ENCODE measurements at regions not wholly inside any gene's neighbourhood (a gene's known extent, or its start where the extent isn't known, plus 50 kb on each side); places are given as distances from the start of the nearest gene placed in this dataset.

DNA sequence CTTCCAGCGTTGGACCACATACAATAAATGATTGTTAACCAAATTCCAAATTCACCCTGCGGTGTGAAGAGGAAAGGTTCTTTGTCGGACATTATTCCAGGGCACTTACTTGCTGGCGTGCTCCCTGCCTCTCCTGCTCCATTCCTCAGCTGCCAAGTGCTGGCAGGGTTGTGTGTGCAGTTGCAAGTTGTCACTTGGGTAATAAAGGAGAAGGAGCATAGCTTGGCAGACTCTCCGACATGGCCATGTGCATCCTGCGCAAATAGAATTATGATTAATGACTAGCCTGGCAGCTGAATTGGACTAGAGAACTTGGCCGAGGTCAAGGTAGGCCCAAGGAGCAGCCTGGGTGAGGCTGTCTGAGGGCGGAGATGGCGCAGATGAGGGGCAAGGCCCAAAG, 92.3 kb upstream of the ELMO1 start:
- Histone ChIP-seq H3K36me3 (no peaks in the 10 kb centered on the region), H3K4me3 (no peak overlapping the region), H3K9me3 (no peaks in the 10 kb centered on the region), H3K4me1 (no peaks in the 10 kb centered on the region), H3K27ac (no peak overlapping the region), H3K27me3 (no peaks in the 10 kb centered on the region)
- TF ChIP-seq EP300 (IDR thresholded peaks at IDR 0.05): no peak
- no peak for TF ChIP-seq POLR2AphosphoS5 (IDR thresholded peaks at IDR 0.05)
- TF ChIP-seq, protein P1, sequence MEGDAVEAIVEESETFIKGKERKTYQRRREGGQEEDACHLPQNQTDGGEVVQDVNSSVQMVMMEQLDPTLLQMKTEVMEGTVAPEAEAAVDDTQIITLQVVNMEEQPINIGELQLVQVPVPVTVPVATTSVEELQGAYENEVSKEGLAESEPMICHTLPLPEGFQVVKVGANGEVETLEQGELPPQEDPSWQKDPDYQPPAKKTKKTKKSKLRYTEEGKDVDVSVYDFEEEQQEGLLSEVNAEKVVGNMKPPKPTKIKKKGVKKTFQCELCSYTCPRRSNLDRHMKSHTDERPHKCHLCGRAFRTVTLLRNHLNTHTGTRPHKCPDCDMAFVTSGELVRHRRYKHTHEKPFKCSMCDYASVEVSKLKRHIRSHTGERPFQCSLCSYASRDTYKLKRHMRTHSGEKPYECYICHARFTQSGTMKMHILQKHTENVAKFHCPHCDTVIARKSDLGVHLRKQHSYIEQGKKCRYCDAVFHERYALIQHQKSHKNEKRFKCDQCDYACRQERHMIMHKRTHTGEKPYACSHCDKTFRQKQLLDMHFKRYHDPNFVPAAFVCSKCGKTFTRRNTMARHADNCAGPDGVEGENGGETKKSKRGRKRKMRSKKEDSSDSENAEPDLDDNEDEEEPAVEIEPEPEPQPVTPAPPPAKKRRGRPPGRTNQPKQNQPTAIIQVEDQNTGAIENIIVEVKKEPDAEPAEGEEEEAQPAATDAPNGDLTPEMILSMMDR (IDR thresholded peaks at IDR 0.05): no peak
- TF ChIP-seq POLR2A (IDR thresholded peaks at IDR 0.05): no peak
- no peak for ATAC-seq
- WGBS, 2 donors (ENCODE audit: low coverage in 1 of 2): 80 to 86% methylated on average over 5 to 8 of the region's 9 CpGs

DNA sequence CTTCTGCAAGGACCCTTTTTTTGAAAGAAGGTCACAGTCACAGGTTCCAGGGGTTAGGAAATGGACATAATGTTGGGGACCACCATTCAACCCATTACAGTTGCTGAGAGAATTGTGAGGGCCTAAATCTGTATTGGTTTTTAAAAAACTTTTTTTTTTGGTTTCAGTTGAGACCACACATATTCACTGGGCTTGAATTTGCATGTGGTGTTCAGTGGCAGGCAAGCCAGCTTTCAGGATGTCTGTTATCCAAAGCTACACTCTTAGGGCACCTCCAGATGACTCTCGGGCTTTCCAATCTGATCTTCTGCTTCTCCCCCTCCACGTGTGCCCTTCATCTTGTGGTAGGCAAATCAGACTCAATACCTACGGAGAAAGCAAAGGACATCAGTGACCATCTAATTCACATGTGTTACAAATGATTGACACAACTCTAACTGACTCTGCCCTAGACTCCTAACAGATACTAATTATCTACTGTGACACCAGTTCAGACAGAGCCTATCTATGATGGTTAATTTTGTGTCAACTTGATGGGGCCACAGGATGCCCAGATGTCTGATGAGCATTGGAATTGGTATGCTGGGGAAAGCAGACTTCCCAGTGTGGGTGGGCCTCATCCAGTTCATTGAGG, 93.3 kb upstream of the ELMO1 start:
- 72 to 100% methylated on average over 1 to 3 of the region's 3 CpGs for WGBS, 2 donors (ENCODE audit: low coverage in 1 of 2)
- Histone ChIP-seq H3K27me3 (no peaks in the 10 kb centered on the region), H3K4me3 (no peak overlapping the region), H3K27ac (no peak overlapping the region), H3K36me3 (no peaks in the 10 kb centered on the region), H3K9me3 (no peaks in the 10 kb centered on the region), H3K4me1 (no peaks in the 10 kb centered on the region)
- ATAC-seq: no peak
- no peak for TF ChIP-seq POLR2A (IDR thresholded peaks at IDR 0.05)
- TF ChIP-seq, protein P1 (IDR thresholded peaks at IDR 0.05): no peak
- TF ChIP-seq POLR2AphosphoS5 (IDR thresholded peaks at IDR 0.05): no peak
- no peak for TF ChIP-seq EP300 (IDR thresholded peaks at IDR 0.05)

DNA sequence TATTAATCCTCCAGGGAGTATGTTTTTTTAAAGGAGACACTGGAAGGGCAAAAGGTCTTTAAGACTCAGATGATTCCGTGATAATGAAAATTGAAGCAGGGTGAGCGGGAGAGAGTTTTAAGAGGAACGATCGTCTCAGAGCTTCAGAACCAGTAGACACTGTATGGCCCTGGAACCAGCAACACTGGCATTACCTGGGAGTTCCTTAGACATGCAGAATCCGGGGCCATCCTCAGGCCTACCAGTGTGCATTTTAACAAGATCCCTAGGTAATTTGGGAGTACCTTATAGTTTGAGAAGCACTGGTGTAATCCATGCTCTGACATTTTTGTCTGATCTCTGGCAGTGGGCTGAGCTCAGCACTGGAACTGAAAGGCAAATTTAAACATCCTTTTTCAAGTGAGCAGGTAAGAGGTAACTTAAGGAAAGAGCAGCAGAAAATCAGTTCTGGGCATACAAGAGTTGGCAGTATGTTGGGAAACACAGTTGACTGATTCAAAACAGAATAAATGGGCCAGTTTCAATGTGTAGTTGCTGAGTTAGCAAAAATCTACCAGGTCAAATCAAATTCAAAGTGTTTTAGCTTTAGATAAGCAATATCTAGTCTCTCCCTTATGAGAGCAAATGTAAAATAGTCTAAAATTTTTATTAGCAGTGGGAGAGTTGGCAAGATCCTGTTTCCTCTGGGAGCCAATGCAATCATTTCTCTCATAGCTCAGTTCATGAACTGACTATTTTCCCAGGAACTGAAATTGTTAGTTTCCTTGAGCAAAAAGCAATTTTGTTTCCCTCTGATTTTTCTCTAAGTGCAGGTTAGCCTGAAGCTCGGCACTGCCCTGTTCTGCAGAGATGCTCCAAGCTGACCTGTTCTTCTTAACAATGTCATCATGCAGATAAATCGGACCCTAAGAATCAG, 97.2 kb upstream of the ELMO1 start:
- Histone ChIP-seq H3K27me3 (no peaks in the 10 kb centered on the region), H3K4me3 (no peak overlapping the region), H3K4me1 (no peaks in the 10 kb centered on the region), H3K36me3 (no peaks in the 10 kb centered on the region), H3K27ac (no peak overlapping the region), H3K9me3 (no peaks in the 10 kb centered on the region)
- 70 to 78% methylated on average over 4 to 7 of the region's 7 CpGs for whole genome bisulfite sequencing, 2 donors (ENCODE audit: low coverage in 1 of 2)
- no peak for TF ChIP-seq POLR2A (IDR thresholded peaks at IDR 0.05)
- TF ChIP-seq POLR2AphosphoS5 (IDR thresholded peaks at IDR 0.05): no peak
- TF ChIP-seq, protein P1 (IDR thresholded peaks at IDR 0.05): no peak
- no peak for TF ChIP-seq EP300 (IDR thresholded peaks at IDR 0.05)
- ATAC-seq: no peak

DNA sequence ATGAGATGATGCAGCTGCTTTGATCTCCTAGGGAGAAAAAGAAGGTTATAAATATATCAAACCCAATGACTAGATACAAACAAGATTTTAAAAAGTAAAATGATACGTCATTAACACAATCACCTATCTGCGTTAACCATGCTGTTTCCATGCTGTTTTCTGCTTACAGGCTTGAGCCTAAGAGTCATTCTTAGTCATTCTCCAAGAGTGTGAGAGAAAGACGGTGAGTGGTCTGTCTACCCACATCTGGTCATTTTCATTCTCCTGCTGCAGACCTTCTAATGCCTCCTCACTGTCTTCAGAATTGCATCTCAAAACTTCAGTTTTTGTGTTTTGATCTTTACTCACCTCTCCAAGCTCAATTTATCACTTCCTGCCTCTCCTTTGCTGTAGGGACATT, 98.0 kb upstream of the ELMO1 start:
- TF ChIP-seq EP300 (IDR thresholded peaks at IDR 0.05): no peak
- TF ChIP-seq, protein P1 (IDR thresholded peaks at IDR 0.05): no peak
- TF ChIP-seq POLR2A (IDR thresholded peaks at IDR 0.05): no peak
- no peak for TF ChIP-seq POLR2AphosphoS5 (IDR thresholded peaks at IDR 0.05)
- no peaks in the 10 kb centered on the region for H3K4me1 ChIP-seq
- H3K27me3 ChIP-seq: no peaks in the 10 kb centered on the region
- no peak overlapping the region for H3K4me3 ChIP-seq
- H3K9me3 ChIP-seq: no peaks in the 10 kb centered on the region
- no peak overlapping the region for H3K27ac ChIP-seq
- 43 to 62% methylated on average over 3 of the region's 3 CpGs for WGBS, 2 donors (ENCODE audit: low coverage in 1 of 2)
- no peak for ATAC-seq
- H3K36me3 ChIP-seq: no peaks in the 10 kb centered on the region
